ENCODE measurements at regions not wholly inside any gene's neighbourhood (a gene's known extent, or its start where the extent isn't known, plus 50 kb on each side); places are given as distances from the start of the nearest gene placed in this dataset.
A peak's percentile ranks its signal among the peaks of the same experiment; 100 is the strongest.

DNA sequence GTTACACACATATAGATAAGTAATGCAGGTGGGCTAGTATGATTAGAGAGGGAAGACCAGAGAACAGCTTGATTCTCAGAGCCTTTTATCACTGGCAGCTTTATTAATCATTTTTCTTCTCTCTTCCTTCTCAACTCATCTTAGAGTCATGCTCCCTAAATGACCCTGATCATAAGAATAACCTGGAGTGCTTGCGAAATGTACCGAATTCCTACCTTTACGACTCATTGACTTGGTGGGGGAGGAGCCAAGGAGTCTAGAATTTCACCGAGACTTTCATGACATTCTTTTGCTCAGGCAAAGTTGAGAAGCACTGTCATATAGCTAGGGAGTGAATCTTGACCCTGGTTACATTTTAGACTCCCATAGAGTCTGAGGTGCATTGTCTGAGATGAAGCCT, 298.9 kb upstream of the PUDP start:
- peak; percentile 88 for DNase-seq (ENCODE audit: low read depth)
- TF ChIP-seq, protein P1, sequence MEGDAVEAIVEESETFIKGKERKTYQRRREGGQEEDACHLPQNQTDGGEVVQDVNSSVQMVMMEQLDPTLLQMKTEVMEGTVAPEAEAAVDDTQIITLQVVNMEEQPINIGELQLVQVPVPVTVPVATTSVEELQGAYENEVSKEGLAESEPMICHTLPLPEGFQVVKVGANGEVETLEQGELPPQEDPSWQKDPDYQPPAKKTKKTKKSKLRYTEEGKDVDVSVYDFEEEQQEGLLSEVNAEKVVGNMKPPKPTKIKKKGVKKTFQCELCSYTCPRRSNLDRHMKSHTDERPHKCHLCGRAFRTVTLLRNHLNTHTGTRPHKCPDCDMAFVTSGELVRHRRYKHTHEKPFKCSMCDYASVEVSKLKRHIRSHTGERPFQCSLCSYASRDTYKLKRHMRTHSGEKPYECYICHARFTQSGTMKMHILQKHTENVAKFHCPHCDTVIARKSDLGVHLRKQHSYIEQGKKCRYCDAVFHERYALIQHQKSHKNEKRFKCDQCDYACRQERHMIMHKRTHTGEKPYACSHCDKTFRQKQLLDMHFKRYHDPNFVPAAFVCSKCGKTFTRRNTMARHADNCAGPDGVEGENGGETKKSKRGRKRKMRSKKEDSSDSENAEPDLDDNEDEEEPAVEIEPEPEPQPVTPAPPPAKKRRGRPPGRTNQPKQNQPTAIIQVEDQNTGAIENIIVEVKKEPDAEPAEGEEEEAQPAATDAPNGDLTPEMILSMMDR (IDR thresholded peaks at IDR 0.05; ENCODE audit: insufficient read depth, low read length, severe bottlenecking), result no peak
- Histone ChIP-seq H3K27me3 (ENCODE audit: control insufficient read depth, insufficient read depth, low read length) (no peaks in the 10 kb centered on the region), H3K4me3 (ENCODE audit: low read depth, low read length) (no peak overlapping the region), H3K36me3 (ENCODE audit: control insufficient read depth, insufficient read depth, low read length) (no peaks in the 10 kb centered on the region)
- peak; percentile 13 for FAIRE-seq

DNA sequence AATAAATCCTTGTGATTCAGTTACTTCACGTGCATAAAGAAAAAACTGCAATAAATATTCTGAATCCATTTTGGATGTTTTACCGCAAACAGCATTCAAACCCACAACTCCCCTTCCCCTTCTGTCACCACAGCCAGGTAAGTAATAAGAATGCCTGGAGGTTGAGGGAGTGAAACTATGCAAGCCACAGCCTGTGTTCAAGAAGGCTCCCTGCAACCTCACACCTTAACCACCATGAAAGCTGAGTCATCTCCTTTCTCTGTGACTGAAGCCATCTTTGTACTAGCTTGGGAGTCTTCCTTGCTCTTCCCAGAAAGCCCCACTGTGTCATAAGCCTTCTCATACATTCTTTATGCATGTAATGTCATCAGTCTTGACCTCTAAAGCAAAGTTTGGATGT, 297.0 kb upstream of the PUDP start:
- H3K4me3 ChIP-seq (ENCODE audit: low read depth, low read length), result no peak overlapping the region
- DNase-seq (ENCODE audit: low read depth) (peak; percentile 92), FAIRE-seq (no peak)
- TF ChIP-seq, protein P1 (IDR thresholded peaks at IDR 0.05; ENCODE audit: insufficient read depth, low read length, severe bottlenecking), result no peak
- H3K36me3 ChIP-seq (ENCODE audit: control insufficient read depth, insufficient read depth, low read length), result no peaks in the 10 kb centered on the region
- no peaks in the 10 kb centered on the region for H3K27me3 ChIP-seq (ENCODE audit: control insufficient read depth, insufficient read depth, low read length)

DNA sequence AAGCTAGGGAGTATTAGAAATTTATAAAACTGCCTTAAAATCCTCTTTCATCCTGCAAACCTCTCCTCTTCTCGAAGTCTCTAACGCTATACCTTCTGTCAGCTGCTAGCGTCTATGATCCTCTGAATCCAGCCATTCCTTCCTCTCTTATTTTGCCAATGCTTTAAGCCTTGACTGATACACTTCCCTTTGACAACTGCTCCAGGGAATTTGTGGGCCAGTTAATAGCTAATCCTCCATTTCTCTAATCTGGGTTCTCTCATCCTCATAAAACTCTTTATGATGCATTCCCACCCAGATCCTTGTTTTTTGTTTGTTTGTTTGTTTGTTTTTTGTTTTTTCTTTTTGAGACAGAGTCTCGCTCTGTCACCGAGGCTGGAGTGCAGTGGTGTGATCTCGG, 293.6 kb upstream of the PUDP start:
- TF ChIP-seq, protein P1 (IDR thresholded peaks at IDR 0.05; ENCODE audit: insufficient read depth, low read length, severe bottlenecking), result no peak
- H3K4me3 ChIP-seq (ENCODE audit: low read depth, low read length), result no peak overlapping the region
- no peak for DNase-seq (ENCODE audit: low read depth)
- FAIRE-seq, result no peak
- H3K36me3 ChIP-seq (ENCODE audit: control insufficient read depth, insufficient read depth, low read length), result no peaks in the 10 kb centered on the region
- H3K27me3 ChIP-seq (ENCODE audit: control insufficient read depth, insufficient read depth, low read length), result no peaks in the 10 kb centered on the region

DNA sequence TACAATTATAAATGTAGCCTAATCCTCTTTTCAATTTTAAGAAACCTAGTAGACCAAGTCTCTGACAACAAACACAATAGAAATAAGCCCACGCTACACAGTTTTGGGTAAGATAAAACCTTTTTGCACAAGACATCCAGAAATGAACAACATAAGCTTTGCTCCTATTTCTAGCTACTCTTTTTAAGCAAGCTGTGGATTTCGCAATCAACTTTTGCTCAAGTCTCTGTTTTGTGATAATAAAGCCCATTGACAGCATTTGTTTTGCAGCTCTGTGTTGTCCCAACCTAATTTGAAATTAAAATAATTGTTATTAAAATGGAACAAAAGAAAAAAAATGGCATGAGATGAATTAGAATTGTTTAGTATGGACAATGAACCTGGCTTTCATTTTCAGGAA, 287.9 kb upstream of the PUDP start:
- TF ChIP-seq, protein P1 (IDR thresholded peaks at IDR 0.05; ENCODE audit: insufficient read depth, low read length, severe bottlenecking), result no peak
- FAIRE-seq, result no peak

DNA sequence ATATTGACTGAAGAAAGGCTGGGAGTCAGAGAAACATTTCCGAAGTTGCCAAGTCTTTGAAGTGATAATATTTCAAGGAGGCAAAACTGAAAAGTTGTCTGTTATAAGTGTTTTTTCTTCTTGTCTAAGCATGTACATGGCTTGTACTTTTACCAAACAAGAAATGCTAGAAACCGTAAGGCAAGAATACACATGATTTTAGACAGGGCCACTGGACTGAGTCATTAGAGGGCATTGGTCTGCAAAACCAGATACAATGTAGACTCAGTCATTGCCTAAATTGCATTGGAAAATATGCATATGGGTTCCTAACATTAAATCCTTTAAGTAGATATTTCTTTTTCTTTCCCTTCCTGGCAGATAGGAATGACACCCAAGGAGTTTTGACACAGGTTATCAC, 284.9 kb upstream of the PUDP start:
- Histone ChIP-seq H3K27me3 (ENCODE audit: control insufficient read depth, insufficient read depth, low read length) (no peaks in the 10 kb centered on the region), H3K36me3 (ENCODE audit: control insufficient read depth, insufficient read depth, low read length) (no peaks in the 10 kb centered on the region), H3K4me3 (ENCODE audit: low read depth, low read length) (no peak overlapping the region)
- TF ChIP-seq, protein P1 (IDR thresholded peaks at IDR 0.05; ENCODE audit: insufficient read depth, low read length, severe bottlenecking), result no peak
- no peak for FAIRE-seq
- DNase-seq (ENCODE audit: low read depth), result peak; percentile 84

More for the DNA sequence above, 287.9 kb upstream of the PUDP start:
- no peaks in the 10 kb centered on the region for H3K27me3 ChIP-seq (ENCODE audit: control insufficient read depth, insufficient read depth, low read length)
- no peak overlapping the region for H3K4me3 ChIP-seq (ENCODE audit: low read depth, low read length)
- DNase-seq (ENCODE audit: low read depth), result no peak
- no peaks in the 10 kb centered on the region for H3K36me3 ChIP-seq (ENCODE audit: control insufficient read depth, insufficient read depth, low read length)

GRCh38 chrX:7420717-7421116, 272.8 kb upstream of the PUDP start:
- TF ChIP-seq, protein P1 (IDR thresholded peaks at IDR 0.05; ENCODE audit: insufficient read depth, low read length, severe bottlenecking), result no peak
- Histone ChIP-seq H3K4me3 (ENCODE audit: low read depth, low read length) (no peak overlapping the region), H3K36me3 (ENCODE audit: control insufficient read depth, insufficient read depth, low read length) (no peaks in the 10 kb centered on the region), H3K27me3 (ENCODE audit: control insufficient read depth, insufficient read depth, low read length) (no peaks in the 10 kb centered on the region)
- FAIRE-seq, result no peak
- DNase-seq (ENCODE audit: low read depth), result no peak

Data from bronchial epithelial cell (primary cell).